ENCODE measurements at regions not wholly inside any gene's neighbourhood (a gene's known extent, or its start where the extent isn't known, plus 50 kb on each side); places are given as distances from the start of the nearest gene placed in this dataset.

DNA sequence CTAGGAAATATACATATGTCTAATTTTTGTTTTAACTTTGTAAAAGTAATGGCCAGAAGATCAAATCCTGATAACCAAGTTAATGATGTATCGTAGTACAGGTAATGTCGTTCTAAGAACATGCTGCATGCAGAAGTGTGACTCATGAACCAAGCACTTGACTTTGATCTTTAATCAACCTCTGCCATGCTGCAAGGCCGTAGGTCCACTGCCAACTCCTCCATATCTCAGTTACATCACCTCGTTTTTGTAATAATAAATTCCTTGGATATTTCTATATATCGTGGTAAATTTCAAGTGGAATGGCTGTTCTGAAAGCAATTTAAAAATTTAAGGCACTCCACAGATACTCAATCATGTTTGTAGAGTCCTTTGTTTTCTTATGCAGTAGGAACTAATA, 771.7 kb downstream of the EPHA7 start:
- TF ChIP-seq POLR2A (IDR thresholded peaks at IDR 0.05; ENCODE audit: low read depth, low read length) (no peak), POLR2AphosphoS5 (IDR thresholded peaks at IDR 0.05; ENCODE audit: low read depth, low read length) (no peak), TAF1 (IDR thresholded peaks at IDR 0.05; ENCODE audit: borderline replicate concordance, low read depth, low read length) (no peak)
